ENCODE measurements at regions not wholly inside any gene's neighbourhood (a gene's known extent, or its start where the extent isn't known, plus 50 kb on each side); places are given as distances from the start of the nearest gene placed in this dataset.

DNA sequence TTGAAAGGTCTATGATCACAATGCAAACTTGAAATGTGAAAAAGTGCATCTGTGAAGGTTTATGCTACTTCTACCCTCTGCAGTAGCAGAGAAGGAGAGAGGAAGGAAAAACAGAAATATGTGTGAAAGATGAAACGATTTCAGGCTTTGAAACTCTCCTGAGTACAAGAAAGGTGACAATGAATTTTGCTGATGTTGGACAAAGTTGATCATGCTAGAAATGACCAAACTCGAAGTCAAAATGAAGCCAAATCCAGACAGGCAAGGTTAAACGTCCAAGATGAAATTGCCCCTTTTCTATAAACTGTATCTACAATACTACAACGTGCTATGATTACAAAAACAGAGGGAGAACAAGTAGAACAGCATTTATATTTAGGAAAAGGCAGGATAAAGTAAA lies 67.0 kb upstream of the C7orf33 start:
- FAIRE-seq (no peak), DNase-seq (ENCODE audit: low read depth, low spot score) (no peak)
- H3K4me1 ChIP-seq (ENCODE audit: control insufficient read depth, extremely low read depth, insufficient read depth, low read length): no peaks in the 10 kb centered on the region
- POLR2A ChIA-PET: no interaction called here
- H3K36me3 ChIP-seq (ENCODE audit: control insufficient read depth in 2 of 2, extremely low read depth in 1 of 2, insufficient read depth in 2 of 2, low read length in 2 of 2): no peaks in the 10 kb centered on the region
- TF ChIP-seq, protein P1, sequence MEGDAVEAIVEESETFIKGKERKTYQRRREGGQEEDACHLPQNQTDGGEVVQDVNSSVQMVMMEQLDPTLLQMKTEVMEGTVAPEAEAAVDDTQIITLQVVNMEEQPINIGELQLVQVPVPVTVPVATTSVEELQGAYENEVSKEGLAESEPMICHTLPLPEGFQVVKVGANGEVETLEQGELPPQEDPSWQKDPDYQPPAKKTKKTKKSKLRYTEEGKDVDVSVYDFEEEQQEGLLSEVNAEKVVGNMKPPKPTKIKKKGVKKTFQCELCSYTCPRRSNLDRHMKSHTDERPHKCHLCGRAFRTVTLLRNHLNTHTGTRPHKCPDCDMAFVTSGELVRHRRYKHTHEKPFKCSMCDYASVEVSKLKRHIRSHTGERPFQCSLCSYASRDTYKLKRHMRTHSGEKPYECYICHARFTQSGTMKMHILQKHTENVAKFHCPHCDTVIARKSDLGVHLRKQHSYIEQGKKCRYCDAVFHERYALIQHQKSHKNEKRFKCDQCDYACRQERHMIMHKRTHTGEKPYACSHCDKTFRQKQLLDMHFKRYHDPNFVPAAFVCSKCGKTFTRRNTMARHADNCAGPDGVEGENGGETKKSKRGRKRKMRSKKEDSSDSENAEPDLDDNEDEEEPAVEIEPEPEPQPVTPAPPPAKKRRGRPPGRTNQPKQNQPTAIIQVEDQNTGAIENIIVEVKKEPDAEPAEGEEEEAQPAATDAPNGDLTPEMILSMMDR (IDR thresholded peaks at IDR 0.05; ENCODE audit: extremely low read depth in 1 of 2, insufficient read depth in 1 of 2, low read depth in 1 of 2, low read length in 2 of 2): no peak
- dilution Hi-C loops (cut with MboI; ENCODE audit: extremely low pct_ligation_motif_present, low sequenced_read_pairs): no loop called here
- H4K20me1 ChIP-seq (replicated peaks; ENCODE audit: control insufficient read depth, extremely low read depth, insufficient read depth, low read length): no peaks in the 10 kb centered on the region
- no peak overlapping the region for H3K9ac ChIP-seq (replicated peaks; ENCODE audit: extremely low read depth, insufficient read depth, low read length)
- no TSS peak for BruUV-seq (replicated peaks)
- no peak overlapping the region for H2AFZ ChIP-seq (ENCODE audit: low read depth, low read length)
- no peak overlapping the region for H3K4me2 ChIP-seq (ENCODE audit: insufficient read depth, low read length)
- no peaks in the 10 kb centered on the region for H3K27me3 ChIP-seq (ENCODE audit: control insufficient read depth in 2 of 2, insufficient read depth in 2 of 2, low read length in 2 of 2)
- H3K9me3 ChIP-seq (replicated peaks; ENCODE audit: control insufficient read depth, insufficient read depth, low read length): no peaks in the 10 kb centered on the region
- no peak overlapping the region for H3K4me3 ChIP-seq (replicated peaks in 1 of 3; ENCODE audit: insufficient read depth in 1 of 3, low read depth in 1 of 3, low read length in 3 of 3)
- no peaks in the 10 kb centered on the region for H3K79me2 ChIP-seq (ENCODE audit: control insufficient read depth, insufficient read depth, low read length)
- H3K27ac ChIP-seq (ENCODE audit: insufficient read depth, low read depth, low read length): no peak overlapping the region
- CTCF ChIA-PET: no interaction called here
- intact Hi-C loops (cut with micrococcal nuclease): no loop called here
- no peaks in the 10 kb centered on the region for H3K9me1 ChIP-seq (replicated peaks; ENCODE audit: control insufficient read depth, extremely low read depth, insufficient read depth, low read length)

DNA sequence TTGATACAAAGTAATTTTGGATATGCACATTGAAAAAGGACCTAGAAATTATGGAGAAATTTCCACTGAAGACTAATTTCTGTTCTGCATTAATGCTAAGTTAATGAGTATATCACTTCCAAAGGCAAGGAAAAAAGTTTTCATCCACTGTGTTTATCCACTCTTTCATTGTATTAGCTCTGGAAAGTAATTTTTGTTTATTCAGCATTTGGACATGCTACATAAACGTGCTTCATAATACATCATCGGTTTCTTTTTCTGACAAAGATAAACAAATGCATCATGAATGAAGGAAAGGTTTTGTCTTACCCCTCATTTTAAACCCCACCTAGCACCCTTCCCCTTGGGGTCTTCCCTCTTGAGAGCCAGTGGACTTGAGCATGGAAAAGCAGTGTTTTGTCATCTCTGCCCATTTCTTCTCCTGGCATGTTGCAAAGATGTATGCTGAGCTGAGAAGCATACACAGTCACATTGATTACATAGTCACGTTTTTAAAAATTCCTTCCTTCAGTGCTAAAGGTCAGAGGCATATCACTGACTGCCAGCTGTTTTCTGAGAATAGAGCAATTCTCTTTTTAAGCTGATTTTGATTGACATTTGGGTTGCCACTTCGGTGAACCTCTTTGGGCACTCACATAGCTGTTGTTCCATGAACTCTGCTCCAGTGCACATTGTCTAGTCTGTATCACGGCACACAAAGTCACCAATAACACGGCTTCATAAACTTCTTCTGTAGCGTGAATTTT lies 65.9 kb upstream of the C7orf33 start:
- DNase-seq (ENCODE audit: low read depth, low spot score): no peak
- no peaks in the 10 kb centered on the region for H4K20me1 ChIP-seq (replicated peaks; ENCODE audit: control insufficient read depth, extremely low read depth, insufficient read depth, low read length)
- H3K4me1 ChIP-seq (ENCODE audit: control insufficient read depth, extremely low read depth, insufficient read depth, low read length): no peaks in the 10 kb centered on the region
- H3K36me3 ChIP-seq (ENCODE audit: control insufficient read depth in 2 of 2, extremely low read depth in 1 of 2, insufficient read depth in 2 of 2, low read length in 2 of 2): no peaks in the 10 kb centered on the region
- no peak overlapping the region for H2AFZ ChIP-seq (ENCODE audit: low read depth, low read length)
- H3K9me3 ChIP-seq (replicated peaks; ENCODE audit: control insufficient read depth, insufficient read depth, low read length): no peaks in the 10 kb centered on the region
- FAIRE-seq: no peak
- intact Hi-C loops (cut with micrococcal nuclease) (no loop called here), dilution Hi-C loops (cut with MboI; ENCODE audit: extremely low pct_ligation_motif_present, low sequenced_read_pairs) (no loop called here)
- TF ChIP-seq JUN (IDR thresholded peaks at IDR 0.05; ENCODE audit: borderline replicate concordance, insufficient read depth, insufficient read length, low read depth) (no peak), POLR2A (IDR thresholded peaks at IDR 0.05; ENCODE audit: low read depth, low read length) (no peak), FOS (IDR thresholded peaks at IDR 0.05; ENCODE audit: borderline replicate concordance, insufficient read depth, low read length) (no peak), POLR2AphosphoS5 (IDR thresholded peaks at IDR 0.05; ENCODE audit: insufficient read depth, low read depth, low read length) (no peak), EZH2 (IDR thresholded peaks at IDR 0.05; ENCODE audit: borderline replicate concordance, low read depth, low read length, severe bottlenecking) (no peak), GATA2 (IDR thresholded peaks at IDR 0.05; ENCODE audit: insufficient read depth, insufficient read length, low read depth, low read length) (no peak), MYC (IDR thresholded peaks at IDR 0.05; ENCODE audit: low read depth, low read length) (no peak)
- TF ChIP-seq, protein P2, sequence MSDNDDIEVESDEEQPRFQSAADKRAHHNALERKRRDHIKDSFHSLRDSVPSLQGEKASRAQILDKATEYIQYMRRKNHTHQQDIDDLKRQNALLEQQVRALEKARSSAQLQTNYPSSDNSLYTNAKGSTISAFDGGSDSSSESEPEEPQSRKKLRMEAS (IDR thresholded peaks at IDR 0.05; ENCODE audit: insufficient read depth, insufficient read length): no peak
- TF ChIP-seq, protein P1 (IDR thresholded peaks at IDR 0.05; ENCODE audit: extremely low read depth in 1 of 2, insufficient read depth in 1 of 2, low read depth in 1 of 2, low read length in 2 of 2): no peak
- H3K27me3 ChIP-seq (ENCODE audit: control insufficient read depth in 2 of 2, insufficient read depth in 2 of 2, low read length in 2 of 2): no peaks in the 10 kb centered on the region
- H3K27ac ChIP-seq (ENCODE audit: insufficient read depth, low read depth, low read length): no peak overlapping the region
- no TSS peak for BruUV-seq (replicated peaks)
- no peaks in the 10 kb centered on the region for H3K79me2 ChIP-seq (ENCODE audit: control insufficient read depth, insufficient read depth, low read length)
- ChIA-PET POLR2A (no interaction called here), CTCF (interaction anchor here (1.1 kb wide), 1 partner anchor 438 kb away, joined by 3 read pairs; no protein-coding TSS in a partner anchor)
- H3K9ac ChIP-seq (replicated peaks; ENCODE audit: extremely low read depth, insufficient read depth, low read length): no peak overlapping the region
- no peak overlapping the region for H3K4me2 ChIP-seq (ENCODE audit: insufficient read depth, low read length)
- H3K9me1 ChIP-seq (replicated peaks; ENCODE audit: control insufficient read depth, extremely low read depth, insufficient read depth, low read length): no peaks in the 10 kb centered on the region
- no peak overlapping the region for H3K4me3 ChIP-seq (replicated peaks in 1 of 3; ENCODE audit: insufficient read depth in 1 of 3, low read depth in 1 of 3, low read length in 3 of 3)

Data from endothelial cell of umbilical vein (primary cell).